Astrocyte (in vitro differentiated cells and primary cell): ENCODE measurements at regions not wholly inside any gene's neighbourhood (a gene's known extent, or its start where the extent isn't known, plus 50 kb on each side); places are given as distances from the start of the nearest gene placed in this dataset.

Experiments
- DNase-seq: peaks from one replicate; pipeline ENCODE4 v3.0.0-alpha.2; 2010; ENCODE audit warnings: low read depth
- FAIRE-seq: peaks from 2 replicates; lab custom pipeline; 2011; peaks lifted over from hg19 to GRCh38; lab: Jason Lieb, UNC
- H2AFZ ChIP-seq: 2 replicates; pipeline ENCODE4 v1.6.0; 2012; ENCODE audit warnings: low read depth, low read length, inconsistent platforms
- H3K27ac ChIP-seq: 2 replicates; pipeline ENCODE4 v1.5.1; 2011; ENCODE audit warnings: low read depth, low read length, inconsistent platforms
- H3K27me3 ChIP-seq: 2 replicates; pipeline ENCODE4 v1.6.0; 2011; ENCODE audit warnings: low read length, inconsistent platforms; ENCODE audit not compliant: insufficient read depth
- H3K36me3 ChIP-seq: 2 replicates; pipeline ENCODE4 v1.5.1; 2011; ENCODE audit warnings: low read length, inconsistent platforms; ENCODE audit not compliant: insufficient read depth
- H3K4me1 ChIP-seq: 2 replicates; pipeline ENCODE4 v1.5.1; 2011; ENCODE audit warnings: low read length, inconsistent platforms; ENCODE audit not compliant: insufficient read depth
- H3K4me2 ChIP-seq: 2 replicates; pipeline ENCODE4 v1.6.0; 2012; ENCODE audit warnings: low read length, inconsistent platforms
- H3K4me3 ChIP-seq: 2 replicates; pipeline ENCODE4 v1.5.1; 2011; ENCODE audit warnings: low read depth, mild to moderate bottlenecking, low read length, inconsistent platforms; ENCODE audit not compliant: insufficient read depth
- H3K79me2 ChIP-seq: 2 replicates; pipeline ENCODE4 v1.6.0; 2012; ENCODE audit warnings: mild to moderate bottlenecking, low read length, inconsistent platforms; ENCODE audit not compliant: insufficient read depth
- H3K9ac ChIP-seq: 2 replicates; pipeline ENCODE4 v1.6.0; 2012; ENCODE audit warnings: mild to moderate bottlenecking, low read length, inconsistent platforms
- H3K9me3 ChIP-seq: 2 replicates; pipeline ENCODE4 v1.5.1; 2012; ENCODE audit warnings: low read depth, mild to moderate bottlenecking, low read length, inconsistent platforms; ENCODE audit not compliant: insufficient read depth
- H4K20me1 ChIP-seq: 2 replicates; pipeline ENCODE4 v1.6.0; 2012; ENCODE audit warnings: low read length, inconsistent platforms; ENCODE audit not compliant: insufficient read depth
- H3K27ac Mint-ChIP-seq: one replicate; pipeline ENCODE4 v1.8.0; 2021; ENCODE audit warnings: mild to moderate bottlenecking, mixed read lengths; ENCODE audit not compliant: unreplicated experiment
- H3K27me3 Mint-ChIP-seq: one replicate; pipeline ENCODE4 v1.8.0; 2021; ENCODE audit warnings: low read depth, mixed read lengths; ENCODE audit not compliant: unreplicated experiment
- H3K36me3 Mint-ChIP-seq: one replicate; pipeline ENCODE4 v1.8.0; 2021; ENCODE audit warnings: low read depth, mixed read lengths; ENCODE audit not compliant: unreplicated experiment
- H3K4me1 Mint-ChIP-seq: one replicate; pipeline ENCODE4 v1.8.0; 2021; ENCODE audit warnings: low read depth, mixed read lengths; ENCODE audit not compliant: unreplicated experiment
- H3K4me3 Mint-ChIP-seq: one replicate; pipeline ENCODE4 v1.8.0; 2021; ENCODE audit warnings: mild to moderate bottlenecking, moderate library complexity, mixed read lengths; ENCODE audit not compliant: unreplicated experiment
- H3K9me3 Mint-ChIP-seq: one replicate; pipeline ENCODE4 v1.8.0; 2021; ENCODE audit warnings: mild to moderate bottlenecking, mixed read lengths; ENCODE audit not compliant: unreplicated experiment
- EZH2 ChIP-seq: IDR thresholded peaks from 2 replicates; pipeline ENCODE4 v1.6.1; 2012; ENCODE audit warnings: mild to moderate bottlenecking, low read length, inconsistent platforms; ENCODE audit not compliant: insufficient read depth
- TF ChIP-seq, protein P1 (sequence below): IDR thresholded peaks from 2 replicates; pipeline ENCODE4 v1.5.1; 2011; ENCODE audit warnings: low read depth, mild to moderate bottlenecking, inconsistent platforms, low read length, moderate library complexity; ENCODE audit not compliant: insufficient read depth

DNA sequence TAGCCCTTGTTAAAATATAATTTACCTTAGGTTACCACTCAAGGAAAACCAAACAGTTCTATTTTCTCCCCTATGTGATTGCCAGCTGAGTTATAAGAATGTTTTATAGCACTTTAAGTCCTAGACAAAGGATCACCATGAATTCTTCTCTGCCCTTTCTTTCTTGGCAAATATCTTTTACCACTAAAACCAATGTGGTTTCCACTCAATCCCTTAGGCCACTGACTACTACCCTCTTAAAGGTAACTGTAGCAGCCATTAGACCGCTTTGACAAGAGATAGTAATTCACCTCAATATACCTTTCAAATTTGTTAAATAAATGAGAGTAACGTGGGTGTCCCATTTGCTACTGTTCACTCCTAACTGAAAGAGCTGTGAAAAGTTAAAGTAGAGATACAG, 307.9 kb upstream of the PRMT6 start:
- Histone ChIP-seq H3K4me2 (no peak overlapping the region), H3K27ac (no peak overlapping the region), H3K9me3 (no peaks in the 10 kb centered on the region), H3K4me1 (no peaks in the 10 kb centered on the region), H4K20me1 (no peaks in the 10 kb centered on the region), H2AFZ (no peak overlapping the region), H3K27me3 (no peaks in the 10 kb centered on the region), H3K79me2 (no peaks in the 10 kb centered on the region), H3K4me3 (no peak overlapping the region), H3K9ac (no peak overlapping the region), H3K36me3 (no peaks in the 10 kb centered on the region)
- H3K9me3 Mint-ChIP-seq, result no peaks in the 10 kb centered on the region
- H3K4me3 Mint-ChIP-seq, result no peak overlapping the region
- H3K36me3 Mint-ChIP-seq, result no peaks in the 10 kb centered on the region
- H3K27ac Mint-ChIP-seq, result no peak overlapping the region
- DNase-seq, result no peak
- H3K4me1 Mint-ChIP-seq, result no peaks in the 10 kb centered on the region
- TF ChIP-seq, protein P1, sequence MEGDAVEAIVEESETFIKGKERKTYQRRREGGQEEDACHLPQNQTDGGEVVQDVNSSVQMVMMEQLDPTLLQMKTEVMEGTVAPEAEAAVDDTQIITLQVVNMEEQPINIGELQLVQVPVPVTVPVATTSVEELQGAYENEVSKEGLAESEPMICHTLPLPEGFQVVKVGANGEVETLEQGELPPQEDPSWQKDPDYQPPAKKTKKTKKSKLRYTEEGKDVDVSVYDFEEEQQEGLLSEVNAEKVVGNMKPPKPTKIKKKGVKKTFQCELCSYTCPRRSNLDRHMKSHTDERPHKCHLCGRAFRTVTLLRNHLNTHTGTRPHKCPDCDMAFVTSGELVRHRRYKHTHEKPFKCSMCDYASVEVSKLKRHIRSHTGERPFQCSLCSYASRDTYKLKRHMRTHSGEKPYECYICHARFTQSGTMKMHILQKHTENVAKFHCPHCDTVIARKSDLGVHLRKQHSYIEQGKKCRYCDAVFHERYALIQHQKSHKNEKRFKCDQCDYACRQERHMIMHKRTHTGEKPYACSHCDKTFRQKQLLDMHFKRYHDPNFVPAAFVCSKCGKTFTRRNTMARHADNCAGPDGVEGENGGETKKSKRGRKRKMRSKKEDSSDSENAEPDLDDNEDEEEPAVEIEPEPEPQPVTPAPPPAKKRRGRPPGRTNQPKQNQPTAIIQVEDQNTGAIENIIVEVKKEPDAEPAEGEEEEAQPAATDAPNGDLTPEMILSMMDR, result no peak
- TF ChIP-seq EZH2, result no peak
- H3K27me3 Mint-ChIP-seq, result no peaks in the 10 kb centered on the region
- FAIRE-seq, result no peak

DNA sequence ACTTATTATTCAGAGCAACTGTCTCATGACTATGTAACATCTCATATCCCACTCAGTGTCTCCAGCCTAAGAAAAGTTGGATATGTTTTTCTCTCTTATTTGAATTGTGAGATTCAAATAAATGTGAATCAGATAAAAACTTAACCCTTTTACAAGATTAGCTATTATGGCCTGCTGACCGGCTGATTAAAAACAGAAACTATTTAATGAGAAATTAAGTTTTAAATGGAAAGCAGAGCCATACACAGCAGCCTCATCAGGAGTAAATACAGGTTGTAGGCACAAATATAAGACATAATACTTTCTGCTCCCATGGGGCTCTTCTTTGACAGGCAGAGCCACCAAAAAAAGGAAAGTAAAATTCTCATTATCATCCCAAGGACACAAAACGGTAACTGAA, 307.0 kb upstream of the PRMT6 start:
- no peaks in the 10 kb centered on the region for H3K4me1 Mint-ChIP-seq
- Histone ChIP-seq H3K79me2 (no peaks in the 10 kb centered on the region), H4K20me1 (no peaks in the 10 kb centered on the region), H3K9ac (no peak overlapping the region), H3K9me3 (no peaks in the 10 kb centered on the region), H3K4me3 (no peak overlapping the region), H2AFZ (no peak overlapping the region), H3K4me1 (no peaks in the 10 kb centered on the region), H3K27ac (no peak overlapping the region), H3K4me2 (no peak overlapping the region), H3K27me3 (no peaks in the 10 kb centered on the region), H3K36me3 (no peaks in the 10 kb centered on the region)
- DNase-seq, result no peak
- FAIRE-seq, result no peak
- H3K27me3 Mint-ChIP-seq, result no peaks in the 10 kb centered on the region
- TF ChIP-seq EZH2, result no peak
- TF ChIP-seq, protein P1, result no peak
- no peak overlapping the region for H3K4me3 Mint-ChIP-seq
- H3K27ac Mint-ChIP-seq, result no peak overlapping the region
- no peaks in the 10 kb centered on the region for H3K36me3 Mint-ChIP-seq
- H3K9me3 Mint-ChIP-seq, result no peaks in the 10 kb centered on the region

DNA sequence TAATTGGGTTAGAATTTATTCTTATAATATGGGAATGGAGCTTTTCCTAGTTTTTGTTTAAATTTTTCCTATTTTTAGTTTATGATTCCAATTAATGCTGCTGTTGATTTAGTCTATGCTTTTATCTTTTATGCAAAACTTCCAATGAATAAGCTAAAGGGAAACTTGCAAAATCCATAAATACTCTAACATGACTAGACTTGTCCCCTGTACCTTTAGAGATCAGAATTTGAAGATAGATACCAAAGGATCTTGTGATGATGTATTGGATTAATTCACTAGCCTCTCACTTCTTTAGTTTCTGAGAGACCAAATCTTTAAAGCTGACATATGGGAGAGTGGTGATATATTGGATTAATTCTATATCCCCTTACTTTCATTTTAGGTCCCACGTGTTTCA, 306.6 kb upstream of the PRMT6 start:
- no peak for DNase-seq
- TF ChIP-seq, protein P1, result no peak
- TF ChIP-seq EZH2, result no peak
- Mint-ChIP-seq H3K36me3 (no peaks in the 10 kb centered on the region), H3K9me3 (no peaks in the 10 kb centered on the region), H3K4me1 (no peaks in the 10 kb centered on the region), H3K27me3 (no peaks in the 10 kb centered on the region), H3K4me3 (no peak overlapping the region), H3K27ac (no peak overlapping the region)
- Histone ChIP-seq H4K20me1 (no peaks in the 10 kb centered on the region), H3K79me2 (no peaks in the 10 kb centered on the region), H2AFZ (no peak overlapping the region), H3K9me3 (no peaks in the 10 kb centered on the region), H3K36me3 (no peaks in the 10 kb centered on the region), H3K4me2 (no peak overlapping the region), H3K9ac (no peak overlapping the region), H3K4me3 (no peak overlapping the region), H3K27ac (no peak overlapping the region), H3K27me3 (no peaks in the 10 kb centered on the region), H3K4me1 (no peaks in the 10 kb centered on the region)
- no peak for FAIRE-seq
